COLO668 (cell line): ENCODE measurements at regions not wholly inside any gene's neighbourhood (a gene's known extent, or its start where the extent isn't known, plus 50 kb on each side); places are given as distances from the start of the nearest gene placed in this dataset.

Experiments
- DNase-seq: peaks from one replicate; lab custom pipeline; 2025; ENCODE audit not compliant: unreplicated experiment; lab: John Stamatoyannopoulos, UW

- no peak for DNase-seq
Measured at GRCh38 chr18:72470391-72470790, 73.8 kb downstream of the CBLN2 start.

GRCh38 chr18:72468021-72468710 lies 76.0 kb downstream of the CBLN2 start:
- DNase-seq = no peak

GRCh38 chr18:72460210-72460680 lies 83.9 kb downstream of the CBLN2 start:
- no peak for DNase-seq

- DNase-seq = no peak
Measured at GRCh38 chr18:72458271-72458670, 85.9 kb downstream of the CBLN2 start.

GRCh38 chr18:72456802-72457201 lies 87.3 kb downstream of the CBLN2 start:
- DNase-seq = no peak

- no peak for DNase-seq
Measured at GRCh38 chr18:72452328-72452727, 91.8 kb downstream of the CBLN2 start.

GRCh38 chr18:72444798-72445155 lies 99.4 kb downstream of the CBLN2 start:
- DNase-seq = no peak

- DNase-seq = no peak
Measured at GRCh38 chr18:72444111-72444797, 99.9 kb downstream of the CBLN2 start.

GRCh38 chr18:72436401-72436800 lies 107.7 kb downstream of the CBLN2 start:
- peak; percentile 14 for DNase-seq

- DNase-seq = no peak
Measured at GRCh38 chr18:72433756-72434155, 110.4 kb downstream of the CBLN2 start.

- no peak for DNase-seq
Measured at GRCh38 chr18:72427721-72428120, 116.4 kb downstream of the CBLN2 start.

GRCh38 chr18:72419914-72420313 lies 124.2 kb downstream of the CBLN2 start:
- DNase-seq = no peak

- DNase-seq = no peak
Measured at GRCh38 chr18:72412927-72413326, 131.2 kb downstream of the CBLN2 start.

GRCh38 chr18:72411261-72411660 lies 132.9 kb downstream of the CBLN2 start:
- no peak for DNase-seq

GRCh38 chr18:72410399-72410798 lies 133.7 kb downstream of the CBLN2 start:
- no peak for DNase-seq

GRCh38 chr18:72409903-72410302 lies 134.2 kb downstream of the CBLN2 start:
- DNase-seq = no peak

GRCh38 chr18:72407048-72407447 lies 137.1 kb downstream of the CBLN2 start:
- DNase-seq = no peak

- no peak for DNase-seq
Measured at GRCh38 chr18:72391951-72392350, 152.2 kb downstream of the CBLN2 start.

GRCh38 chr18:72391427-72391826 lies 152.7 kb downstream of the CBLN2 start:
- no peak for DNase-seq

GRCh38 chr18:72378016-72378415 lies 166.1 kb downstream of the CBLN2 start:
- no peak for DNase-seq

- DNase-seq = no peak
Measured at GRCh38 chr18:72376256-72376655, 167.9 kb downstream of the CBLN2 start.

- DNase-seq = peak; percentile 47
Measured at GRCh38 chr18:72375618-72376017, 168.5 kb downstream of the CBLN2 start.

GRCh38 chr18:72372076-72372475 lies 172.1 kb downstream of the CBLN2 start:
- DNase-seq = no peak
